ENCODE measurements at regions not wholly inside any gene's neighbourhood (a gene's known extent, or its start where the extent isn't known, plus 50 kb on each side); places are given as distances from the start of the nearest gene placed in this dataset.
A peak's percentile ranks its signal among the peaks of the same experiment; 100 is the strongest.
"Not testable (repeated sequence)": the region's sequence is repeated elsewhere in the genome, so short reads cannot be mapped to it uniquely, and the experiment has no call there.

GRCh38 chr12:13562915-13563742, 366.6 kb downstream of the EMP1 start:
- DNase-seq (ENCODE audit: low spot score): no peak

GRCh38 chr12:13561923-13562322, 365.4 kb downstream of the EMP1 start:
- no peak for DNase-seq (ENCODE audit: low spot score)

- DNase-seq (ENCODE audit: low spot score): no peak
Measured at GRCh38 chr12:13559318-13559978, 362.9 kb downstream of the EMP1 start.

GRCh38 chr12:13552830-13553229, 356.3 kb downstream of the EMP1 start:
- DNase-seq (ENCODE audit: low spot score): no peak

- no peak for DNase-seq (ENCODE audit: low spot score)
Measured at GRCh38 chr12:13547283-13547682, 350.8 kb downstream of the EMP1 start.

- DNase-seq (ENCODE audit: low spot score): no peak
Measured at GRCh38 chr12:13546231-13546630, 349.7 kb downstream of the EMP1 start.

- DNase-seq (ENCODE audit: low spot score): no peak
Measured at GRCh38 chr12:13539051-13539450, 342.5 kb downstream of the EMP1 start.

GRCh38 chr12:13538136-13538535, 341.6 kb downstream of the EMP1 start:
- no peak for DNase-seq (ENCODE audit: low spot score)

- DNase-seq (ENCODE audit: low spot score): peak; percentile 18
Measured at GRCh38 chr12:13537623-13538022, 341.1 kb downstream of the EMP1 start.

GRCh38 chr12:13536219-13536910, 339.8 kb downstream of the EMP1 start:
- peak; percentile 76 for DNase-seq (ENCODE audit: low spot score)

GRCh38 chr12:13534645-13535398, 338.3 kb downstream of the EMP1 start:
- peak; percentile 42 for DNase-seq (ENCODE audit: low spot score)

- no peak for DNase-seq (ENCODE audit: low spot score)
Measured at GRCh38 chr12:13534242-13534641, 337.7 kb downstream of the EMP1 start.

GRCh38 chr12:13530966-13531365, 334.4 kb downstream of the EMP1 start:
- DNase-seq (ENCODE audit: low spot score): no peak

- not testable (repeated sequence) for DNase-seq (ENCODE audit: low spot score)
Measured at GRCh38 chr12:13526185-13526921, 329.8 kb downstream of the EMP1 start.

- no peak for DNase-seq (ENCODE audit: low spot score)
Measured at GRCh38 chr12:13523536-13524307, 327.2 kb downstream of the EMP1 start.

- DNase-seq (ENCODE audit: low spot score): not testable (repeated sequence)
Measured at GRCh38 chr12:13518034-13518433, 321.5 kb downstream of the EMP1 start.

GRCh38 chr12:13509740-13510139, 313.2 kb downstream of the EMP1 start:
- no peak for DNase-seq (ENCODE audit: low spot score)

GRCh38 chr12:13505636-13506035, 309.1 kb downstream of the EMP1 start:
- DNase-seq (ENCODE audit: low spot score): no peak

GRCh38 chr12:13505224-13505623, 308.7 kb downstream of the EMP1 start:
- DNase-seq (ENCODE audit: low spot score): no peak

- no peak for DNase-seq (ENCODE audit: low spot score)
Measured at GRCh38 chr12:13504736-13505135, 308.2 kb downstream of the EMP1 start.

GRCh38 chr12:13504074-13504473, 307.5 kb downstream of the EMP1 start:
- no peak for DNase-seq (ENCODE audit: low spot score)
